Bronchial epithelial cell (primary cell): ENCODE measurements at regions not wholly inside any gene's neighbourhood (a gene's known extent, or its start where the extent isn't known, plus 50 kb on each side); places are given as distances from the start of the nearest gene placed in this dataset.
"Not testable (repeated sequence)": the region's sequence is repeated elsewhere in the genome, so short reads cannot be mapped to it uniquely, and the experiment has no call there.

Experiments
- DNase-seq: peaks from one replicate; pipeline ENCODE4 v3.0.0-alpha.2; 2010; ENCODE audit warnings: low read depth
- FAIRE-seq: peaks from 2 replicates; lab custom pipeline; 2011; peaks lifted over from hg19 to GRCh38; lab: Jason Lieb, UNC
- H3K27me3 ChIP-seq: 2 replicates; pipeline ENCODE4 v1.5.1; 2011; ENCODE audit warnings: low read length; ENCODE audit not compliant: control insufficient read depth, insufficient read depth
- H3K36me3 ChIP-seq: 2 replicates; pipeline ENCODE4 v1.5.1; 2011; ENCODE audit warnings: low read length; ENCODE audit not compliant: control insufficient read depth, insufficient read depth
- H3K4me3 ChIP-seq: 2 replicates; pipeline ENCODE4 v1.5.1; 2011; ENCODE audit warnings: mild to moderate bottlenecking, low read depth, low read length, control low read depth
- TF ChIP-seq, protein P1 (sequence below): IDR thresholded peaks from 2 replicates; pipeline ENCODE4 v1.5.1; 2011; ENCODE audit warnings: mild to moderate bottlenecking, moderate library complexity, low read length, control low read depth, inconsistent platforms; ENCODE audit not compliant: insufficient read depth, severe bottlenecking

DNA sequence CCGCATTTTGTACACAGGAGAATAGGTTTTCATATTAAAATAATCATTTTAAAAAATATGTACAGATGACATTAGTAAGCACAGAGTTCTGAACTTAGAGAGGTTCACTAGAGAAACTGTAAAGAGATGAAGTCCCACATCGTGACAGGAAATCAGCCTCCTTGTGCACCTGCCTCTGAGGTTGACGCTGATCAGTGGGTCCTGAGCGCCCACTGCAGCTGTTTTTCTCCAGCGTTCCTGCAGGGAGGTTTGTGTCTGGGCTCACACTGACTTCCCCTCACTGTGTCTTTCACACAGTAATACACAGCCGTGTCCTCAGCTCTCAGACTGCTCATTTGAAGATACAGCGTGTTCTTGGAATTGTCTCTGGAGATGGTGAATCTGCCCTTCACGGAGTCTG, 561.5 kb downstream of the TMEM121 start:
- TF ChIP-seq, protein P1, sequence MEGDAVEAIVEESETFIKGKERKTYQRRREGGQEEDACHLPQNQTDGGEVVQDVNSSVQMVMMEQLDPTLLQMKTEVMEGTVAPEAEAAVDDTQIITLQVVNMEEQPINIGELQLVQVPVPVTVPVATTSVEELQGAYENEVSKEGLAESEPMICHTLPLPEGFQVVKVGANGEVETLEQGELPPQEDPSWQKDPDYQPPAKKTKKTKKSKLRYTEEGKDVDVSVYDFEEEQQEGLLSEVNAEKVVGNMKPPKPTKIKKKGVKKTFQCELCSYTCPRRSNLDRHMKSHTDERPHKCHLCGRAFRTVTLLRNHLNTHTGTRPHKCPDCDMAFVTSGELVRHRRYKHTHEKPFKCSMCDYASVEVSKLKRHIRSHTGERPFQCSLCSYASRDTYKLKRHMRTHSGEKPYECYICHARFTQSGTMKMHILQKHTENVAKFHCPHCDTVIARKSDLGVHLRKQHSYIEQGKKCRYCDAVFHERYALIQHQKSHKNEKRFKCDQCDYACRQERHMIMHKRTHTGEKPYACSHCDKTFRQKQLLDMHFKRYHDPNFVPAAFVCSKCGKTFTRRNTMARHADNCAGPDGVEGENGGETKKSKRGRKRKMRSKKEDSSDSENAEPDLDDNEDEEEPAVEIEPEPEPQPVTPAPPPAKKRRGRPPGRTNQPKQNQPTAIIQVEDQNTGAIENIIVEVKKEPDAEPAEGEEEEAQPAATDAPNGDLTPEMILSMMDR, result no peak
- no peak for DNase-seq
- FAIRE-seq, result no peak
- no peak overlapping the region for H3K4me3 ChIP-seq
- H3K36me3 ChIP-seq, result no peaks in the 10 kb centered on the region
- H3K27me3 ChIP-seq, result no peaks in the 10 kb centered on the region

DNA sequence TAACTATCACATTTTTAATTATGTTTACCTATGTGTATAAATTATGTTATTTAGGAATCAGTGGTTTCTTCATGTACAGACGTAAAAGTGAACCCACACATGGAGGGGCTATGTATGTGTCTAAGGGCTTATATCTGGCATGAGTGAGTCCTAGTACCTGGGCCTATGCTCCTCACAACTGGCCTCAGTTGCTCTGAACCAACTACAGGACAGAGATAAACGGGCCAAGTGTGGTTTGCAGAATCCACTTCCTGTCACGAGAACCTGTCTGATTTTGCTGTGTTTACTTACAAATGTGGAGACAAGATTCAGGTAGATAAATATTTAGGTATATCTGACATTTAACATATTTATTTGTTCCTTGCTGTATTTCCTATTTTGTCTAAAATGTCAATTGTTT, 562.5 kb downstream of the TMEM121 start:
- not testable (repeated sequence) for FAIRE-seq, DNase-seq, H3K27me3 ChIP-seq

GRCh38 chr14:106094654-106095189, 568.3 kb downstream of the TMEM121 start:
- no peak for DNase-seq
- FAIRE-seq, result no peak

More for the DNA sequence above, 562.5 kb downstream of the TMEM121 start:
- not testable (repeated sequence) for H3K36me3 ChIP-seq, H3K4me3 ChIP-seq

DNA sequence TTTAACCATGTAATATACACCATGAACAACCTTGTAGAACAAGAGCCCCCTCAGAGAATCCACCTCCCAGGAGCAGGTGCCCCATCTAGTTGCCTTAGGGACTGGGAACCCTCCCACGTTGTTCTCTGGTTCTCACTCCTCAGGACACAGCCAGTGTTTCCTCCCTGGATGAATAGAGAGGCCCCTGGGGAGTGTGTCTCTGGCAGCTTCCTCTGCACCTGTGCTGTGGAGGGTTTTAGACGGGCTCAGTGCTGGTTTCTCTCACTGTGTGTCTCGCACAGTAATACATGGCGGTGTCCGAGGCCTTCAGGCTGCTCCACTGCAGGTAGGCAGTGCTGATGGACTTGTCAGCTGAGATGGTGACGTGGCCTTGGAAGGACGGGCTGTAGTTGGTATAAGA, 581.3 kb downstream of the TMEM121 start:
- H3K36me3 ChIP-seq, result no peaks in the 10 kb centered on the region
- H3K27me3 ChIP-seq, result no peaks in the 10 kb centered on the region
- no peak for FAIRE-seq
- TF ChIP-seq, protein P1, result no peak
- no peak overlapping the region for H3K4me3 ChIP-seq
- DNase-seq, result no peak

More at GRCh38 chr14:106094654-106095189, 568.3 kb downstream of the TMEM121 start:
- Histone ChIP-seq H3K36me3 (no peaks in the 10 kb centered on the region), H3K4me3 (no peak overlapping the region), H3K27me3 (no peaks in the 10 kb centered on the region)
- TF ChIP-seq, protein P1, result no peak

DNA sequence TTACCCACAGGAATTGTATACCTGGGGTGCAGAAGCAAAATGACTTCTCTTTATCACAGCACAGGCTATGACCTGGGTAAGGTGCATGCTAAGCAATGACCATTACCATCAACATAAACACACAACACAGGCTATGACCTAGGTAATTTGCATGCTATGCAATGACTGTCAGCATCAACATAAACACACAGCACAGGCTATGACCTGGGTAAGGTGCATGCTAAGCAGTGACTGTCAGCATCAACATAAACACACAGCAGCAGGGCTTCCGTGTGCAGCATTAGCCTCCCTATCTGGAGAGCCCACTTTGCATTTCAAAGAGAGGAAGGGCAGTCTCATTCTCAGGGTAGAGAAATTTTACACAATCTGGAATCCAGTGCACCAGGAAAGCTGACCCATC, 583.0 kb downstream of the TMEM121 start:
- H3K36me3 ChIP-seq, result no peaks in the 10 kb centered on the region
- DNase-seq (no peak), FAIRE-seq (no peak)
- no peak overlapping the region for H3K4me3 ChIP-seq
- no peaks in the 10 kb centered on the region for H3K27me3 ChIP-seq
- TF ChIP-seq, protein P1, result no peak

- DNase-seq, result no peak
- TF ChIP-seq, protein P1, result no peak
- FAIRE-seq, result peak; percentile 75
- H3K36me3 ChIP-seq, result no peaks in the 10 kb centered on the region
- H3K27me3 ChIP-seq, result no peaks in the 10 kb centered on the region
- H3K4me3 ChIP-seq, result no peak overlapping the region
Measured at GRCh38 chr14:106115401-106115800, 589.0 kb downstream of the TMEM121 start.
